ENCODE measurements at regions not wholly inside any gene's neighbourhood (a gene's known extent, or its start where the extent isn't known, plus 50 kb on each side); places are given as distances from the start of the nearest gene placed in this dataset.

- H4K20me1 ChIP-seq (ENCODE audit: control insufficient read depth, insufficient read depth, low read length, poor library complexity, severe bottlenecking): no peaks in the 10 kb centered on the region
- H3K27me3 ChIP-seq (replicated peaks in 1 of 4; ENCODE audit: control extremely low read depth in 1 of 4, control insufficient read depth in 3 of 4, insufficient read depth in 4 of 4, low read length in 3 of 4): peaks cover 0 to 4% (median 0%) of the 10 kb centered on the region in 4 experiments
- Mint-ChIP-seq H3K4me1 (no peaks in the 10 kb centered on the region), H3K4me3 (no peak overlapping the region), H3K27me3 (peaks cover 45% of the 10 kb centered on the region), H3K27ac (no peak overlapping the region), H3K9me3 (ENCODE audit: insufficient read depth) (peaks cover 4% of the 10 kb centered on the region)
- H3K79me2 ChIP-seq (ENCODE audit: control insufficient read depth, insufficient read depth, low read length): no peaks in the 10 kb centered on the region
- no peaks in the 10 kb centered on the region for H3K9me3 ChIP-seq (ENCODE audit: control extremely low read depth in 1 of 3, control insufficient read depth in 2 of 3, insufficient read depth in 1 of 3, low read length in 2 of 3)
- TF ChIP-seq EZH2 (IDR thresholded peaks at IDR 0.05; ENCODE audit: borderline replicate concordance, insufficient read depth, low read depth, low read length, poor library complexity, severe bottlenecking) (no peak), CTCF (IDR thresholded peaks at IDR 0.05) (no peak)
- H3K4me2 ChIP-seq (replicated peaks; ENCODE audit: low read depth, low read length, poor library complexity, severe bottlenecking): no peak overlapping the region
- intact Hi-C loops (cut with micrococcal nuclease): no loop called here
- no peak for DNase-seq
- no peak overlapping the region for H3K27ac ChIP-seq (ENCODE audit: low read length in 2 of 2)
- no peak overlapping the region for H3K9ac ChIP-seq (ENCODE audit: low read length)
- ATAC-seq (ENCODE audit: low read depth): no peak
- H2AFZ ChIP-seq (ENCODE audit: insufficient read depth, low read depth, low read length, poor library complexity, severe bottlenecking): no peak overlapping the region
- ChIA-PET POLR2A (no interaction called here), CTCF (no interaction called here)
- H3K4me1 ChIP-seq (ENCODE audit: control insufficient read depth in 2 of 2, insufficient read depth in 2 of 2, low read length in 2 of 2): no peaks in the 10 kb centered on the region
- 80% methylated on average over 11 of the region's 16 CpGs for WGBS (ENCODE audit: insufficient coverage)
- H3K4me3 ChIP-seq (ENCODE audit: control extremely low read depth in 1 of 5, extremely low read depth in 1 of 5, insufficient read depth in 1 of 5, low read depth in 2 of 5, low read length in 4 of 5): no peak overlapping the region
- H3K36me3 ChIP-seq (replicated peaks in 1 of 2; ENCODE audit: control extremely low read depth in 1 of 2, control insufficient read depth in 1 of 2, extremely low read depth in 1 of 2, insufficient read depth in 2 of 2, low read length in 1 of 2): no peaks in the 10 kb centered on the region
These were observed 108.8 kb downstream of the SQOR start for GRCh38 chr15:45743426-45744235.

GRCh38 chr15:45744236-45744589 is 109.4 kb downstream of the SQOR start:
- Mint-ChIP-seq H3K27ac (no peak overlapping the region), H3K4me3 (no peak overlapping the region), H3K9me3 (ENCODE audit: insufficient read depth) (peaks cover 4% of the 10 kb centered on the region), H3K4me1 (no peaks in the 10 kb centered on the region), H3K27me3 (peaks cover 40% of the 10 kb centered on the region)
- H3K4me1 ChIP-seq (ENCODE audit: control insufficient read depth in 2 of 2, insufficient read depth in 2 of 2, low read length in 2 of 2): no peaks in the 10 kb centered on the region
- POLR2A ChIA-PET: no interaction called here
- no peak overlapping the region for H3K4me3 ChIP-seq (ENCODE audit: control extremely low read depth in 1 of 5, extremely low read depth in 1 of 5, insufficient read depth in 1 of 5, low read depth in 2 of 5, low read length in 4 of 5)
- CTCF ChIA-PET: no interaction called here
- no peak overlapping the region for H3K27ac ChIP-seq (ENCODE audit: low read length in 2 of 2)
- no peaks in the 10 kb centered on the region for H3K9me3 ChIP-seq (ENCODE audit: control extremely low read depth in 1 of 3, control insufficient read depth in 2 of 3, insufficient read depth in 1 of 3, low read length in 2 of 3)
- no peak overlapping the region for H3K9ac ChIP-seq (ENCODE audit: low read length)
- ATAC-seq (ENCODE audit: low read depth) (no peak), DNase-seq (no peak)
- WGBS (ENCODE audit: insufficient coverage): 29% methylated on average over 1 of the region's 4 CpGs
- no peak overlapping the region for H3K4me2 ChIP-seq (replicated peaks; ENCODE audit: low read depth, low read length, poor library complexity, severe bottlenecking)
- H2AFZ ChIP-seq (ENCODE audit: insufficient read depth, low read depth, low read length, poor library complexity, severe bottlenecking): no peak overlapping the region
- H4K20me1 ChIP-seq (ENCODE audit: control insufficient read depth, insufficient read depth, low read length, poor library complexity, severe bottlenecking): no peaks in the 10 kb centered on the region
- TF ChIP-seq CTCF (IDR thresholded peaks at IDR 0.05): no peak
- TF ChIP-seq EZH2 (IDR thresholded peaks at IDR 0.05; ENCODE audit: borderline replicate concordance, insufficient read depth, low read depth, low read length, poor library complexity, severe bottlenecking): no peak
- H3K79me2 ChIP-seq (ENCODE audit: control insufficient read depth, insufficient read depth, low read length): no peaks in the 10 kb centered on the region
- no peaks in the 10 kb centered on the region for H3K36me3 ChIP-seq (replicated peaks in 1 of 2; ENCODE audit: control extremely low read depth in 1 of 2, control insufficient read depth in 1 of 2, extremely low read depth in 1 of 2, insufficient read depth in 2 of 2, low read length in 1 of 2)
- H3K27me3 ChIP-seq (replicated peaks in 1 of 4; ENCODE audit: control extremely low read depth in 1 of 4, control insufficient read depth in 3 of 4, insufficient read depth in 4 of 4, low read length in 3 of 4): peaks cover 0 to 4% (median 0%) of the 10 kb centered on the region in 4 experiments
- intact Hi-C loops (cut with micrococcal nuclease): no loop called here

Data from B cell (primary cell).